Choroid plexus epithelial cell (primary cell): ENCODE measurements at regions not wholly inside any gene's neighbourhood (a gene's known extent, or its start where the extent isn't known, plus 50 kb on each side); places are given as distances from the start of the nearest gene placed in this dataset.

Source experiments
- DNase-seq: peaks from one replicate; pipeline ENCODE4 v3.0.0-alpha.2; 2010; ENCODE audit warnings: low read depth
- H3K4me3 ChIP-seq: 2 replicates; pipeline ENCODE4 v1.5.1; 2011; ENCODE audit warnings: low read depth, mild to moderate bottlenecking, control low read depth, low read length, moderate library complexity
- TF ChIP-seq, protein P1 (sequence below): conservative IDR thresholded peaks from 2 replicates; pipeline ENCODE4 v1.5.1; 2011; ENCODE audit warnings: low read depth, mild to moderate bottlenecking, control low read depth, inconsistent platforms, low read length, moderate library complexity

- TF ChIP-seq, protein P1, sequence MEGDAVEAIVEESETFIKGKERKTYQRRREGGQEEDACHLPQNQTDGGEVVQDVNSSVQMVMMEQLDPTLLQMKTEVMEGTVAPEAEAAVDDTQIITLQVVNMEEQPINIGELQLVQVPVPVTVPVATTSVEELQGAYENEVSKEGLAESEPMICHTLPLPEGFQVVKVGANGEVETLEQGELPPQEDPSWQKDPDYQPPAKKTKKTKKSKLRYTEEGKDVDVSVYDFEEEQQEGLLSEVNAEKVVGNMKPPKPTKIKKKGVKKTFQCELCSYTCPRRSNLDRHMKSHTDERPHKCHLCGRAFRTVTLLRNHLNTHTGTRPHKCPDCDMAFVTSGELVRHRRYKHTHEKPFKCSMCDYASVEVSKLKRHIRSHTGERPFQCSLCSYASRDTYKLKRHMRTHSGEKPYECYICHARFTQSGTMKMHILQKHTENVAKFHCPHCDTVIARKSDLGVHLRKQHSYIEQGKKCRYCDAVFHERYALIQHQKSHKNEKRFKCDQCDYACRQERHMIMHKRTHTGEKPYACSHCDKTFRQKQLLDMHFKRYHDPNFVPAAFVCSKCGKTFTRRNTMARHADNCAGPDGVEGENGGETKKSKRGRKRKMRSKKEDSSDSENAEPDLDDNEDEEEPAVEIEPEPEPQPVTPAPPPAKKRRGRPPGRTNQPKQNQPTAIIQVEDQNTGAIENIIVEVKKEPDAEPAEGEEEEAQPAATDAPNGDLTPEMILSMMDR: no peak
- DNase-seq: no peak
- no peak overlapping the region for H3K4me3 ChIP-seq
Measured at GRCh38 chr20:6940876-6941275, 173.4 kb downstream of the BMP2 start.

GRCh38 chr20:6941571-6941970 is 174.1 kb downstream of the BMP2 start:
- H3K4me3 ChIP-seq: no peak overlapping the region
- no peak for DNase-seq
- TF ChIP-seq, protein P1: no peak

- TF ChIP-seq, protein P1: no peak
- H3K4me3 ChIP-seq: no peak overlapping the region
- no peak for DNase-seq
Measured at GRCh38 chr20:6942266-6942665, 174.8 kb downstream of the BMP2 start.

- TF ChIP-seq, protein P1: no peak
- no peak overlapping the region for H3K4me3 ChIP-seq
- DNase-seq: no peak
Measured at GRCh38 chr20:6944292-6944691, 176.8 kb downstream of the BMP2 start.

DNA sequence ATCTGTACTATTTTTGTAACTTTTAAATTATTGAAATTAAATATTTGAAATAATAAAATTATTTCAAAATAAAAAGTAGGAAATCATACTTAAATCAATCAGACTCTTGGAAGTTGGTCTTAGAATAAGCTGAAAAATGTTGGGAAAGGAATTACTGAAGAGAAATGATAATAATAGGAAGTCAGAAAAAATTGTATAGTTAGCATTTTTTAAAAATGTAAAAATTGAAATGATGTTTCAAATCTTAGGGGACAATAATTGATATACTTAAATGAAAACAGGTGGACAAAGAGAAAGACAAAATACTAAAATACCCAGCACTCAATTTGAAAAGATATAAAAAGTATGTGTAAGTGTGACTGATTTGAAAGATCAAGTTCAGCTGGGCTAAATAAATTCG is 186.1 kb downstream of the BMP2 start:
- no peak overlapping the region for H3K4me3 ChIP-seq
- TF ChIP-seq, protein P1: no peak
- DNase-seq: no peak

DNA sequence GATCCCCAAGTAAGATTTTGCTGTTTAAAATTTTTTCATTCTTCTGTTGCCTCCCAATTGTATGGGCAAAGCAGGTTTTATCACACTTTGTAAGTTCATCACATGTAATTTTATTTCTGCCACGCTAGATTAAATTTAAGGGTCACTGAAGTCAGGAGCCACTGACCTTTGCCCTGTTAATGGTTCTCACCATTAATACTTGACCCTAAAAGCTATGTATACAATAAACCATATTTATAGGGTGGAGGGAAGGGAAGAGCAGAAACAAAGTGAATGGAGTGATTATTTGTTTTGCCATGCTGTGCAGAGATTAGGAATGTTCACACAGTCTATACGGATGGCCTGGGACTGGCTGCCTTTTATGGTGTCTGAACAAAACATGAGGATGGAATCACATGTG is 186.7 kb downstream of the BMP2 start:
- H3K4me3 ChIP-seq: no peak overlapping the region
- TF ChIP-seq, protein P1: no peak
- peak; percentile 42 for DNase-seq

GRCh38 chr20:6956056-6956455 is 188.6 kb downstream of the BMP2 start:
- TF ChIP-seq, protein P1: no peak

More at GRCh38 chr20:6956056-6956455, 188.6 kb downstream of the BMP2 start:
- DNase-seq: peak; percentile 68
- H3K4me3 ChIP-seq: no peak overlapping the region
